K562 (cell line): ENCODE measurements at regions not wholly inside any gene's neighbourhood (a gene's known extent, or its start where the extent isn't known, plus 50 kb on each side); places are given as distances from the start of the nearest gene placed in this dataset.

Experiments used
- ATF4 ChIP-seq: fragments of 450-650 bp; formaldehyde crosslinking; IDR thresholded peaks from 2 replicates; pipeline ENCODE4 v1.4.0; 2022; ENCODE audit warnings: mild to moderate bottlenecking, moderate library complexity
- ATF7 ChIP-seq: fragments of 450-650 bp; IDR thresholded peaks from 2 replicates; pipeline ENCODE4 v1.7.1; 2014; ENCODE audit warnings: mild to moderate bottlenecking, moderate library complexity
- EWSR1 ChIP-seq: fragments of 450-650 bp; IDR thresholded peaks from 2 replicates; pipeline ENCODE4 v1.6.1; 2018; ENCODE audit warnings: borderline replicate concordance, mild to moderate bottlenecking, low read depth, moderate library complexity; ENCODE audit not compliant: partially characterized antibody
- HBP1 ChIP-seq: fragments of 450-650 bp; formaldehyde crosslinking; IDR thresholded peaks from 2 replicates; pipeline ENCODE4 v1.4.0; 2022; ENCODE audit warnings: missing genetic modification characterization
- KHSRP ChIP-seq: fragments of 450-650 bp; IDR thresholded peaks from 2 replicates; pipeline ENCODE4 v1.6.1; 2017
- KLF10 ChIP-seq: fragments of 250-450 bp; sonication (Bioruptor Pico); IDR thresholded peaks from 2 replicates; pipeline ENCODE4 v1.6.1; 2021; ENCODE audit warnings: matching md5 sums
- L3MBTL2 ChIP-seq: fragments of 450-650 bp; IDR thresholded peaks from 2 replicates; pipeline ENCODE4 v1.6.1; 2016; ENCODE audit warnings: mild to moderate bottlenecking, moderate library complexity
- MAFF ChIP-seq: IDR thresholded peaks from 2 replicates; pipeline ENCODE4 v1.6.1; 2012; ENCODE audit warnings: low read length, improper control_type of control experiment
- MNT ChIP-seq, 2 experiments: fragments of 450-650 bp; conservative IDR thresholded peaks; 2 replicates each; pipeline ENCODE4 v1.6.1; 2017; ENCODE audit warnings: mild to moderate bottlenecking in 2 of 2, moderate library complexity in 2 of 2
- NFIX ChIP-seq: fragments of 250-450 bp; sonication (Bioruptor Pico); IDR thresholded peaks from 2 replicates; pipeline ENCODE4 v1.4.0; 2020; ENCODE audit warnings: low read depth, mild to moderate bottlenecking, moderate library complexity
- SNIP1 ChIP-seq: fragments of 450-650 bp; IDR thresholded peaks from 2 replicates; pipeline ENCODE4 v1.7.1; 2017; ENCODE audit warnings: low read depth, mild to moderate bottlenecking
- TAF15 ChIP-seq: fragments of 200-400 bp; formaldehyde crosslinking; IDR thresholded peaks from 2 replicates; pipeline ENCODE4 v1.6.1; 2017; ENCODE audit warnings: mild to moderate bottlenecking, low read depth, low read length, moderate library complexity
- ZBTB17 ChIP-seq: fragments of 450-650 bp; formaldehyde crosslinking; IDR thresholded peaks from 2 replicates; pipeline ENCODE4 v1.4.0; 2020; ENCODE audit warnings: mild to moderate bottlenecking
- ZC3H4 ChIP-seq: sonication (generic); formaldehyde crosslinking; IDR thresholded peaks from 2 replicates; pipeline ENCODE4 v1.9.0; 2021; ENCODE audit warnings: missing genetic modification reagents, borderline replicate concordance
- ZMIZ1 ChIP-seq, 2 experiments: fragments of 150-350 bp in 1 of 2; IDR thresholded peaks; 2 replicates each; pipeline ENCODE4 v1.6.1; 2012 to 2016; ENCODE audit warnings: low read depth in 2 of 2, low read length in 2 of 2, mild to moderate bottlenecking in 1 of 2, moderate library complexity in 1 of 2
- ZNF253 ChIP-seq: fragments of 250-450 bp; sonication (Bioruptor Pico); conservative IDR thresholded peaks from 2 replicates; pipeline ENCODE4 v1.6.1; 2021; ENCODE audit warnings: mild to moderate bottlenecking
- TF ChIP-seq, protein P1 (sequence below): sonication (generic); formaldehyde crosslinking; IDR thresholded peaks from 2 replicates; pipeline ENCODE4 v1.8.0; 2023; ENCODE audit warnings: missing genetic modification reagents, mild to moderate bottlenecking, borderline replicate concordance

DNA sequence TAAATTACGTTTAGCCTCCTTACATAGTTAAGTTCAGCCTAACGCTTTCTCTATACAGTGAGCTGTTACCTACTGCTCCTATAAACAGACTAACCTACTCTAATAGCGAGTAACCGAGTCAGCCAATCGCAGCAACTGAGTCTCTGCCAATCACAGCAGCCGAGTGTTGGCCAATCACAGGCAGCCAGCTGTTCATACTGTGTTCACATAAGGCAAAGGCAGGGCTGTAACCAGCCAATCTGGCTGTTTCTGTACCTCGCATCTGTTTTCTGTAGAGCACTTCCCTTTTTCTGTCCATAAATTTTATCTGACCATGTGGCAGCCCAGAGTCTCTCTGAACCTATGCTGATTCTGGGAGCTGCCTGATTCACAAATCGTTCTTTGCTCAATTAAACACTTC lies 263.9 kb upstream of the JARID2 start (continued):
- TF ChIP-seq, protein P1, sequence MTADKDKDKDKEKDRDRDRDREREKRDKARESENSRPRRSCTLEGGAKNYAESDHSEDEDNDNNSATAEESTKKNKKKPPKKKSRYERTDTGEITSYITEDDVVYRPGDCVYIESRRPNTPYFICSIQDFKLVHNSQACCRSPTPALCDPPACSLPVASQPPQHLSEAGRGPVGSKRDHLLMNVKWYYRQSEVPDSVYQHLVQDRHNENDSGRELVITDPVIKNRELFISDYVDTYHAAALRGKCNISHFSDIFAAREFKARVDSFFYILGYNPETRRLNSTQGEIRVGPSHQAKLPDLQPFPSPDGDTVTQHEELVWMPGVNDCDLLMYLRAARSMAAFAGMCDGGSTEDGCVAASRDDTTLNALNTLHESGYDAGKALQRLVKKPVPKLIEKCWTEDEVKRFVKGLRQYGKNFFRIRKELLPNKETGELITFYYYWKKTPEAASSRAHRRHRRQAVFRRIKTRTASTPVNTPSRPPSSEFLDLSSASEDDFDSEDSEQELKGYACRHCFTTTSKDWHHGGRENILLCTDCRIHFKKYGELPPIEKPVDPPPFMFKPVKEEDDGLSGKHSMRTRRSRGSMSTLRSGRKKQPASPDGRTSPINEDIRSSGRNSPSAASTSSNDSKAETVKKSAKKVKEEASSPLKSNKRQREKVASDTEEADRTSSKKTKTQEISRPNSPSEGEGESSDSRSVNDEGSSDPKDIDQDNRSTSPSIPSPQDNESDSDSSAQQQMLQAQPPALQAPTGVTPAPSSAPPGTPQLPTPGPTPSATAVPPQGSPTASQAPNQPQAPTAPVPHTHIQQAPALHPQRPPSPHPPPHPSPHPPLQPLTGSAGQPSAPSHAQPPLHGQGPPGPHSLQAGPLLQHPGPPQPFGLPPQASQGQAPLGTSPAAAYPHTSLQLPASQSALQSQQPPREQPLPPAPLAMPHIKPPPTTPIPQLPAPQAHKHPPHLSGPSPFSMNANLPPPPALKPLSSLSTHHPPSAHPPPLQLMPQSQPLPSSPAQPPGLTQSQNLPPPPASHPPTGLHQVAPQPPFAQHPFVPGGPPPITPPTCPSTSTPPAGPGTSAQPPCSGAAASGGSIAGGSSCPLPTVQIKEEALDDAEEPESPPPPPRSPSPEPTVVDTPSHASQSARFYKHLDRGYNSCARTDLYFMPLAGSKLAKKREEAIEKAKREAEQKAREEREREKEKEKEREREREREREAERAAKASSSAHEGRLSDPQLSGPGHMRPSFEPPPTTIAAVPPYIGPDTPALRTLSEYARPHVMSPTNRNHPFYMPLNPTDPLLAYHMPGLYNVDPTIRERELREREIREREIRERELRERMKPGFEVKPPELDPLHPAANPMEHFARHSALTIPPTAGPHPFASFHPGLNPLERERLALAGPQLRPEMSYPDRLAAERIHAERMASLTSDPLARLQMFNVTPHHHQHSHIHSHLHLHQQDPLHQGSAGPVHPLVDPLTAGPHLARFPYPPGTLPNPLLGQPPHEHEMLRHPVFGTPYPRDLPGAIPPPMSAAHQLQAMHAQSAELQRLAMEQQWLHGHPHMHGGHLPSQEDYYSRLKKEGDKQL, result no peak
- TF ChIP-seq SNIP1 (no peak), ZMIZ1 (IDR thresholded peaks at IDR 0.05; ENCODE audit: low read depth in 2 of 2, low read length in 2 of 2) (no peak), EWSR1 (no peak), ATF4 (CRISPR knock-in tag) (no peak), ZNF253 (no peak), ATF7 (no peak), MNT (conservative IDR thresholded peaks at IDR 0.05) (0 out of 4 replicates have a peak, but pooled peaks of 1 of the 2 experiments have one; percentile 31), TAF15 (no peak), ZBTB17 (no peak), HBP1 (CRISPR knock-in tag) (no peak), MAFF (no peak), KLF10 (CRISPR knock-in tag) (no peak), ZC3H4 (CRISPR knock-in tag) (no peak), L3MBTL2 (peak; percentile 88), NFIX (CRISPR knock-in tag) (no peak), KHSRP (no peak)
